ENCODE measurements at regions not wholly inside any gene's neighbourhood (a gene's known extent, or its start where the extent isn't known, plus 50 kb on each side); places are given as distances from the start of the nearest gene placed in this dataset.
"Not testable (repeated sequence)": the region's sequence is repeated elsewhere in the genome, so short reads cannot be mapped to it uniquely, and the experiment has no call there.

DNA sequence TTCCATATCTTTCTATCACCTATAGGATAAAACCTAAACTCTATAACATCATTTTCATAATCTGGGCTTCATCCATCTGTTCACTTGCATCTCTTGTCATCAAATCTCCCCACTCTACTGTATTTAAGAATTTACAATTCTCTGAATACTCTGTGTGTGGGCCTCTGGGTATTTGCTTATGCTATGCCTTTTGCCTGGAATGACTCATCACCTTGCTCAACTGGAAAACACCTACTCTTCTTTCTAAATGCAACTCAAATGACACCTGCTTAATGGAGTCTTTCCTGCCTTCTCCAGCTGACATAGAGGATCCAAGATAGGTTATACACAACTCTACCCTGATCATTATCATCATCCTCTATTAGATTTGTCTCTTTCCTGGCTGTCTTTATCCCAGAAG is 421.7 kb downstream of the SPATA31D1 start:
- DNase-seq (ENCODE audit: extremely low read depth in 1 of 11, low read depth in 9 of 11, low spot score in 4 of 11), result no peak

DNA sequence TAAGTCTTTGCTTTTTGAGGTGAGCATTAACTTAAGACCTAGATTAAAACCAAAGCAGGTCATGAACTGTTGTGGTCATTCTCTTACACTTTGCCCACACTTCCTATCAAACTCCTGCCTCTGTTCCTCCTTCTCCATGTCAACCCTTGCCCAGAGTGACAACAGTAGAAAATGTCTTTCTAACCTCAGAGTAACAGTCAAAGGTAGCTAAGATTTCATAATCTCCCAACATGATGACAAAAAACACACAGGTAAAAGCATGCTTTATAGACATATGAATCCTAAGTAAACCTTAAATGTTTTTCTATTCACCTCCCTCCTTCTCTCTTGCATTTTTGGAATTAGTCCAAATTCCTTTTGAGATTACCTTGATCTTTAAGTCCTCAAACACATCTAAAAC is 422.3 kb downstream of the SPATA31D1 start:
- no peak for DNase-seq (ENCODE audit: extremely low read depth in 1 of 11, low read depth in 9 of 11, low spot score in 4 of 11)

DNA sequence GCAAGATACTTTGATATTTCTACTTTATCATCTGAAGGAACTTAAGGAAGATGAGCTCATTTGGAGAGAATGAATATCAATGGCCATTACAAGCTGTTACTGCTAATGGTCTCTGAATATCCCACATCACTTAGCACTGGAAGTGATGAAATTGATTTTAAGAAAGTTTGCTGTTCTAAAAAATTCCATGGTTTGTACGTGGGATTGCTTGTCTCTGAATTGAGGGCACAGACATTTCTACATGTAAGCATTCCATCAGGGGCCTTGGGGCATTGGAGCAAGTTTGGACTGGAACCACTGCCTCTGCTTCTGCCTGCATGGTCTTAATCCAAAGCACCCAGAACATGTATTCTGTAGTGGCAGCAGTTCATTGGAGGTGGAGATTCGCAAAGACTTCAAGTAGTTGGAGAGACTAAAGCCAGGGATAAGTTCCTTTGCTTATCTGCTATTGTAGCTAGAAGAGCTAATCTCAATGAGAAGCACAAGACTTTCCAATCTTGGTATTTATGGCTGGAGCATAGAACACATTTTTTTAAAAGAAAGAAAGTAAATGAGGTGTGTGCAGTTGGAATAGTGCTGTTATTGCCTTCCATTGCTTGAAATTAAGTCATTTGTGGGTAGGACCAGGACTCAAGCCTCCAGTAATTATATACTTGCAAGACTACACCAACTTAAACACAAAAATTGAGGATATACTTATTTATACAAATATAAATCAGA is 424.2 kb downstream of the SPATA31D1 start:
- DNase-seq (ENCODE audit: extremely low read depth in 1 of 11, low read depth in 9 of 11, low spot score in 4 of 11), result no peak

DNA sequence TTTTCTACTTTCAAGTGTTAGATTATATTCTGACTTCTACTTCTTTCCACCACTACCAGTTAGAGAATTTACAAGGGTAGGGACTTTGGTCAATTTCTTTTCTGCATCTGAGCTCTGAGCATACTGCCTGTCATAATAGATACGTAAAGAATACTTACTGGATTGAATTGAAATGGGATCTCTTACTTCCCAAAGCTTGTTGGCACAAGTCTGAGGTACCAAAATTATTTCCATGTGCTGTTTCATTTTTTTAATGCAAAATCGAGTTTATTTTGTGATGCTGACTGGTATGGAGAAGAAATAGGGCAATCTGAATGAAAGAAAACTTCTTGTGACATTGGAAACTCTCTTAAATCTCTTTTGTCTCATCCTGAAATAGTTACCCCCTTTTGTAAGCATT is 428.9 kb downstream of the SPATA31D1 start:
- no peak for DNase-seq (ENCODE audit: extremely low read depth in 1 of 11, low read depth in 9 of 11, low spot score in 4 of 11)

DNA sequence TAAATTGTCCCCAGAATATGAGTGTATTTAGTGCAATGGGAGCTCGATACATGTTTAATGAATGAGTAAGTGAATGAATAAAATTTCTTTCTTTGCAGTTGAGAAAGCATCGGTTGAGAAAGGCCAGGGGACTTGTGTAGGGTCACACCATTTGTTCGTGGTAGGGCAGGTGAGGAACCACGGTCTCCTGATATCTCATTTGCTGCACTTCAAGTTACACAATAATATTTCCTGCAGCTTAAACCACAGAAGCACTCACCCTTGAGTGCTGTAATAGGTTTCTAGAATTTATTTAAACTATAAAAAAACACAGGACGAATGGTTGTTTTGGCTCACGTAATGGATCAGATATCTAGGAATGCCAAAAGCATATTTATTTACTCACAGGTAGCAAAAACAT is 429.8 kb downstream of the SPATA31D1 start:
- DNase-seq (ENCODE audit: extremely low read depth in 1 of 11, low read depth in 9 of 11, low spot score in 4 of 11), result no peak

DNA sequence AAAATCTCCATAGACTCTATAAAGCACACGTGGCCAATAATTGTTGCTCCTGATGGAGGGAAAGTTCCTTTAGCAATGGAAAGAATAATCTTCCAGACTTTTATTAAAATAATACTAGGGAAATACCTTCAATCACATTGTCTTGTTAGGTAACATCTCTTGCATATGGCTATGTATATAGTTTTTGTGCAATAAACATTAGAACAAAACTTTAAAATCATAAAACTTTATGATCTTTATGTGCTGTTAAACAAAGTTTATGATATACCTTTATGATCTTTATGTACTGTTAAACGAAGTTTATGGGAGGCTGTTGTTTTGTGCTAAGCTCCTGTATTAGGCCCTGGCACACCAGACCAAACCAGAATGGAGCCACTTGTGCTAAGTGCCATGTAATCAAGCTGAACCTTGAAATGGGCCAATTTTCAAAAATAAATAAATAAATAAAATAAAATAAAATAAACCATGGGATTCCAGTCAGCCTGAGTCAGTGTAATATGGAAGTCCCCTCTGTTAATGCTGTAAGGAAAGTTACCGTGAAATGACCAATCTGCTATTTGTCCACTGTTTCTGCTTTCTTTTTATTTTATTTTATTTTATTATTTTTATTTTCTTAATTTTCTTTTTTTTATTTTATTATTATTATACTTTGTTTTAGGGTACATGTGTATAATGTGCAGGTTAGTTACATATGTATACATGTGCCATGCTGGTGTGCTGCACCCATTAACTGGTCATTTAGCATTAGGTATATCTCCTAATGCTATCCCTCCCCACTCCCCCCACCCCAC is 431.3 kb downstream of the SPATA31D1 start:
- DNase-seq (ENCODE audit: extremely low read depth in 1 of 11, low read depth in 9 of 11, low spot score in 4 of 11), result no peak

DNA sequence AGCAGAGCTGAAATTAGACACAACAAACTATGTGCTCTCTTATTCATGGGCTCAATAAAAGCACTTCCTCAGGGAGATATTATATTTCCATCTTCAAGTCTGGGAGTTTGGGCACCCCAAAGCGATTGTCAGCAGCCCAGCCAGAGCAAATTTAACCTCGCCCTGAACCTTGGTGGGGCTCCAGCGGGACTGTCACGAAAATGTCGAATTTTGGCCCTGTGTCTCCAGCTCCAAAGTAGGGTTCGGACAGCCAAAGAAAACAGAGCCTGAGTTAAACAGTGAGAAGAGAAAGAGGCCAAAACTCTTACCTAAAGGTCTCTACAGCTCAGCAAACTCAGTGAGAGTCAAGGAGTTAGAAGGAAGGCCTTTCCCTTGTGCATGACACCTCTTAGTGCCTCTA is 432.9 kb downstream of the SPATA31D1 start:
- DNase-seq (ENCODE audit: extremely low read depth in 1 of 11, low read depth in 9 of 11, low spot score in 4 of 11), result peak in 1 of 11 donors; percentile 9

DNA sequence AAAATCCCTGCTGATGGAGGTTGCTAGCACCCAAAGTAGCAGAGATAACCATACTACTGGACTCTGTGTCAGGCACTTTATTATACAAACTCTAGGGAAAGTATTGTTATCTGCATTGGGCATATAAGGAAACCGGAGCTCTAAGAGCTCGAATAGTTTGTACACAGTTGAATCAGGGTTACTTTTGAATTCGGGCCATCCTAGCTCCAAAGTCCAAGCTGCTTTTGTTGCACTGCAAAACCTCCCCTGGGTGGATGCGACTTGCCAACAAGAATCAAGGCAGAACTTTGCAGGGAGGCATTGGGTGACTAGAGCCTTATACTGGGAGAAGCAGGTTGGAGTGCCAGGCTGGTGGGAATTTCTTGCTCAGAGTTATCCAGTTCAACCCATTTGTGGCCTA is 435.1 kb downstream of the SPATA31D1 start:
- DNase-seq (ENCODE audit: extremely low read depth in 1 of 11, low read depth in 9 of 11, low spot score in 4 of 11), result no peak

DNA sequence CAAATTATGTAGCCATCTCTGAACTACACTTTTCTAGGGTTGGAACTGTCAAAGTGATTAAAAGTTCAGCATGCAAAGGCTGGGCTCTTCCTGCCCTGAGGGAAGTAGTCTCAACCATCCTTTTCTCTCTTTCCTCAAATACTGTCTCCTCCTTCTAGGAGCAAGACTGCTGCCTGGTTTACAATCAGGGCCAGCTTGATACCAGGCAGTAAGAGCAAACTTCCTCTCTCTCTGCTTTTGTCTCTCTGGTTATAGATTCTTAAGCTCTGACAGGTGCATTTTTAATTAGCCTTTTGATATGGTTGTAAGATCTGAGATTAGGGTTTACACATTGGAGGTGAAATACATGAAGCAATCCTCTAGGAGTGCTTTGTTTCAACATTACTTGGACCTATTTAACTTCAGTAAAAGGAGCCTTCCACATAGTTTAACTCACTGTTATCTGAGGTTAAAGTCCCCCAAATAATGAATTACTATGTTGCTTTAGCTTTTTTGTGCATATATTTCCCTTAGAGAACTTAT is 436.1 kb downstream of the SPATA31D1 start:
- no peak for DNase-seq (ENCODE audit: extremely low read depth in 1 of 11, low read depth in 9 of 11, low spot score in 4 of 11)

DNA sequence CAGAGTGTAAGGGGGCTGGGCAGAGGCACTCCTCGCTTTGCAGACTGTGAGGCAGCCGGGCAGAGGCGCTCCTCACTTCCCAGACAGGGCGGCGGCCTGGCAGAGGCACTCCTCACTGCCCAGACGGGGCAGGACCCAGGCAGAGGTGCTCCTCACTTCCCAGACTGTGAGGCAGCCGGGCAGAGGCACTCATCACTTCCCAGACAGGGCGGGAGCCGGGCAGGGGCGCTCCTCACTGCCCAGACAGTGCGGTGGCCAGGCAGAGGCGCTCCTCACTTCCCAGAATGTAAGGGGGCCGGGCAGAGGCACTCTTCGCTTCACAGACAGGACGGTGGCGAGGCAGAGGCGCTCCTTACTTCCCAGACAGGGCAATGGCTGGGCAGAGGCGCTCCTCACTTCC is 442.5 kb downstream of the SPATA31D1 start:
- DNase-seq (ENCODE audit: extremely low read depth in 1 of 11, low read depth in 9 of 11, low spot score in 4 of 11), result no peak

DNA sequence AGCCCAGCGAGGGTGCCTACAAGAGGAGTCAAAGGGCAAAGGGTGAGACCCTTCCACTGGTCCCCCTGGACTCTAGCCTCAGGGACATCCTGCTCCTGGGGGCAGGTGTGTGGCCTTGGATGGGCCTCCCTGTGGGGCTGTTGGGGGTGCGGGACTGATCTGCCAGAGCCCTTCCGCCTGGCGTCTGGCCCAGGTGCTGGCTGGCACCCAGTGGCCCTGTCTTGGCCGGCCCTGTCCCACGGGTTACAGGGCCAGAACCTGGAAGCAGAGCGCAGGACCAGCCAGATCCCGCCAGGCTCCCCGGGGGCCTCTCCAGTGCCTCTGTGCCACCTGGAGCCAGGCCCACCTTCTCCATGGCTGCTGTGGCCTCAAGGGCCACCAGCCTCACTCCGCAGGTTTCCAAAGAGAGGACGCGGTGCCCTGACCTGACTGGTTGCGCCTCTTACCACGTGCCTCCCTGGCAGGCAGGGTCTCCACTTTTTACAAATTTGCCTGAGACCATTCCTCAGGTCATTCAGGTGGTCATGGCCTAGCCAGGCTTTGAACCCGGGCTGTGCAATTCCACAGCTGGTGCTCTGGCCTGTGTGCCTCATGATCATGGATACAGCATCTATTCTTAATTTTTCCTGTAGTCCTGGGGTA is 444.8 kb downstream of the SPATA31D1 start:
- not testable (repeated sequence) for DNase-seq (ENCODE audit: extremely low read depth in 1 of 11, low read depth in 9 of 11, low spot score in 4 of 11)

DNA sequence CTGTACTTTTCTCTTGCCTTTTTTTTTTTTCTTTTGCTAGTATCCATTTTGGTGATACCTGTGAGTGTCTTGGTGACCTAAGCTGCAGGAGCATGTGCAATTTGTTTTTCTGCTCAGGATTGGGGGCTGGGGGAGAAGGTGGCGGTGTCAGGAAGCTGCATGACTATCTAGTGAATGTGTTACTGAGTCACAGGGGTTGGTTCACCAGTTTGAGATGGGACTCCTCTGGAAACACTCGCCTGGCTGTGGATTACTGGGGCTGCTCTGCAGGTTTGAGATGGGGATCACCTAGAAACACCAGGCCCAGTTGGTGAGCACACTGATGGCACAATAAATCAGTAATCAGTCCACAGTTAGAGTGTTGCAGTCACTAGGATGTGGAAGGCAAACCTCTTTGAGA is 447.9 kb downstream of the SPATA31D1 start:
- no peak for DNase-seq (ENCODE audit: extremely low read depth in 1 of 11, low read depth in 9 of 11, low spot score in 4 of 11)

DNA sequence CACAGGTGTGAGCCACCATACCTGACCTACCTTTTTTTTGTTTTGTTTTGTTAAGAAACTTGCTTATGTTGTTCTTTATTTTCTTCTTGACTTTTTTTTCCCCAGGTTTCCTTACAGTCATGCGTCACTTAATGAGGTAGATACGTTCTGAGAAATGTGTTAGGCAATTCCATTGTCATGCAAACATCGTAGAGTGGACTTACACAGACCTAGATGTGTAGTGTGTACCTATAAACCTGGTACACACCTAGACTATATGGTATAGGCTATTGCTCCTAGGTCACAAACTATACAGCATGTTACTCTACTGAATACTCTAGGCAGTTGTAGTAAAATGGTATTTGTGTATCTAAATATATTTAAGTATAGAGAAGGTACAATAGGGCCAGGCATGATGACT is 448.6 kb downstream of the SPATA31D1 start:
- DNase-seq (ENCODE audit: extremely low read depth in 1 of 11, low read depth in 9 of 11, low spot score in 4 of 11), result not testable (repeated sequence)

DNA sequence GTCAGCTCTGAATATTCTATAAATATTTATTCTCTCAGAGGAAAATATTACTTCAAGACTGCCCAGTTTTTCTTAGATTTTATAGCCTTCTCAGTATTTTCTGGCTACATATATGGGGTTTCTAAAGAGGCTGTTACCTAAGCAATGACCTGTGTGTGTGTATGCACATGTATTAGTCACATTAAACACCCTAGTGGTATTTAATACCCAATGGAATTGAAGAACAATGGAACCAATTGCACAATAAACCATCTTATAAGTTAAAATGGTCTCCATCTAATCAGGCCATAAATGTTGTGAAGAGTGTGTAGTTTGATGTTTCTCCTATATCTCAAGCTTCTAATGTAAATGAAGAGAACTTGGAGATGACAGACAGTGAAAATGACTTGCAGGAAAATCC is 450.0 kb downstream of the SPATA31D1 start:
- no peak for DNase-seq (ENCODE audit: extremely low read depth in 1 of 11, low read depth in 9 of 11, low spot score in 4 of 11)

DNA sequence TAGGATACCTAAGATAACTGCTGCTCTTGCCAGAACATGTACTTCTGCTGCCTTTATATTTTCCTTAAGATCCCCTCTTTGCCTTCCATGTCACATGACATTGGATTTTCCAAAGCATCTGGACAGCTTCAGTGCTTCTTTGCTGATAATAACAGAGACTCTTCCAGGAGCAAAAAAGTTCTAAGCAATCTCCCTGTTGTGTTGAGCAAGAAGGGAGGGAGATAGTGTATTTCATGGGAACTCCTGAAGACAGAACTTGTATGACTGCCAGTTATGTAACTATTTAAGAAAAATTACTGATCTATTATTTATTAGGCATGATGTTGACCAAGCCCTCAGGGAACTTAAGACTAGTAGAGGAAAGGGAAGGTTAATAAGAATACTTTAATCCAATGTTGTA is 454.7 kb downstream of the SPATA31D1 start:
- DNase-seq (ENCODE audit: extremely low read depth in 1 of 11, low read depth in 9 of 11, low spot score in 4 of 11), result no peak

DNA sequence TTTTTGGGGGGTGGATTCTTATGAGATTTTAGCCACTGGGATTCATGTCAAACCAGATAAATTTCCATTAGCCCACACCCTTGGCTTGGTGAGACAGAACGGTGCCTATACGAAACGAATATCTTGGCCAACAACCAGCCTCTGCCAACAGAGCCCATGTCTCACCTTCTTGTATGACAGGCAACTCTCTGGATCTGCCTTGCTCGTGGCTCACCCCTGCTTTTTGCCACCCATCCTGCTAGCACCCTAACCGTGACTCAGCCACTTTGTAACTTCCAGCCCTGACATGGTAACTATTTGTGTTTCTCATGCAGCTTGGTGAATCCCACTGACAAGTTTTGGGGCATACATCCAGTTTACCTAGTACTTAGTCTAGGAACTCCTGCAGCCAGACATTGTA is 457.0 kb downstream of the SPATA31D1 start:
- DNase-seq (ENCODE audit: extremely low read depth in 1 of 11, low read depth in 9 of 11, low spot score in 4 of 11), result no peak

DNA sequence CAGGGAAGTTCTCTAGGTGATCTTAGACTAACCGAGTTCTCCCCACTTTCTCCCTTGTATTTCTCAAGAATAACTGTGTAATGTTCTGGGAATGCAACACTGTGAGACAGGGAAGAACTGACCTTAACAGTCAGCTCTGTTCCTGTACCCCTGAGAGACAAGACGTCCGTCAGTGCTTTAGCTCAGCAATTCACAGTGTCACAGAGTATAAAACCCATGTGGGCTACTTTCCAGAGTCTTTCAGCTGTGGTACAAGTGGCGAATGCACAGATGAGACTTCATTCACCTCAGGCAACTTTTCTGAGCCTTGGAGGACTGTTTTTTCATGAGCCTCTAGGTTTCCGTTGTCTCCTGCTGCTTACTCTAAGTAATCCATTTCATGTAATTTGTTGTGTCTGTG is 458.8 kb downstream of the SPATA31D1 start:
- DNase-seq (ENCODE audit: extremely low read depth in 1 of 11, low read depth in 9 of 11, low spot score in 4 of 11), result no peak

DNA sequence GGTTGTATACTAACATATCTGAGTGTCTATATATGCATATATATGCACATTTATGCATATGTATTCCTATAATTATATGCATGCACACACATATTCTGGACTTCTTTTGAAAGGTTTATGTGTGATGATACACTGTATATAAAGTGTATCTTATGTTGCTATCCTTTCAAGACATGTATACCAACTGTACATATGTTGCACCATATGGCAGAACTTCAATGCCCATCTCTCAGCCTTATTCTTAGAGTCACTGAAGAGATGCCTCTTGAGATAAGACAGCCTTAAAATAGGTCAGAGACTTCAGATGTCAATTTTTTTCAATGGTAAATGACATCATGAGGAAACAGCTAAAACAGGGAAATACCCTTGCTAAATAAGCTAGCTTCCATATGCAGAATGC is 461.4 kb downstream of the SPATA31D1 start:
- DNase-seq (ENCODE audit: extremely low read depth in 1 of 11, low read depth in 9 of 11, low spot score in 4 of 11), result no peak

DNA sequence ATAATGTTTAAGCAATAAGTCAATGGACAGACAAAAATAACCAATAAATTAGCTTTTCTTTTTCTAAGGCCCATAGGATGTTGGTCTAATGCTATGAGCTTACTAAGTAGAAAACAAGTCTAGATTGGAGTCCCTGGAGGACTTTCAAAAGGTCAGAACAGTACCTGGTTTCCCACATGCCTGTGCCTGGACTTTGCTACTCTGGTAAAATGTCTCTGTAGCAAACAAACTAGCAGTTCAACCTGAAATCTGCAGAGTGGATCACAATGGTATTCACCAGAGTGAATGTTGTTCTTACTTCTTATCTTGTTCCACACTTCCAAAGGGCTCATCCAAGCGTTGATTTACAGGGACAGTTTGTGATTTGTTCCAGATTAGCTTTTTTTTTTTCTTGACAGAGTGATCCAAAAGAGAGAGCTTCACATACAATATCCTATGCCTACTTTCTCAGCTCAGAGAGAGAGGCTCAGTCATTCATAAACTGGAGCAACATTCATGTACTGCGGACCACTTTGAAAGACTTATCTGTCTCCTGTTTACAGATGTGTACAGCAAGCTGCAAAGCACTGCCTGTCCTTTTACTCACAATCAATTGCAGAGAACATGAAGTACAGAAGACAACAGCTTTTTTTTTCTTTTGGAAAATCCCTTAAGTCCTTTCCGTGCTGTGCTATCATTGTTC is 466.1 kb downstream of the SPATA31D1 start:
- DNase-seq (ENCODE audit: extremely low read depth in 1 of 11, low read depth in 9 of 11, low spot score in 4 of 11), result no peak

DNA sequence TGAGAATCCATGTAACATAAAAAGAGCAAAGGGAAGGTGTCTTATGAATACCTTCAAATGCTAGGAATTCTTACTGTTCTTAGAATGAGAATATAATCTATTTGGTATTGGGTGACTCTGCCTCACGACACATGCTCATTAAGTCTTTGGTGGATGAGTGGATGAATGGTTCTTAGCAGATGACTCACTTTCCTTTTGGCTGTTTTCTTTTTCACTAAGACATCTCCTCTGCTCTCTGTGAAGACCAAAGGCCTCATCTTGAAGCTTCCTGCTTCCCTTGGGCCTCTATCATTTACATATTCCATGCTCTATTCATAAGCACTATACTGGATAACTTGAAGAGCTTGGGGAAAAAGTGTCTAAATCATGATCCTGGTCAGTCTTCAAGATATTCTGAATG is 468.1 kb downstream of the SPATA31D1 start:
- no peak for DNase-seq (ENCODE audit: extremely low read depth in 1 of 11, low read depth in 9 of 11, low spot score in 4 of 11)
